Non-pigmented ciliary epithelial cell (primary cell): ENCODE measurements at regions not wholly inside any gene's neighbourhood (a gene's known extent, or its start where the extent isn't known, plus 50 kb on each side); places are given as distances from the start of the nearest gene placed in this dataset.

Experiments
- DNase-seq: peaks from one replicate; pipeline ENCODE4 v3.0.0-alpha.2; 2010; ENCODE audit warnings: low read depth

GRCh38 chr11:95717314-95717713 is 72.3 kb downstream of the FAM76B start:
- no peak for DNase-seq

- DNase-seq = no peak
These were observed 73.3 kb downstream of the FAM76B start for GRCh38 chr11:95716266-95716665.

- DNase-seq = no peak
These were observed 73.8 kb downstream of the FAM76B start for GRCh38 chr11:95715777-95716241.

- no peak for DNase-seq
These were observed 74.5 kb downstream of the FAM76B start for GRCh38 chr11:95714843-95715776.

- DNase-seq = no peak
These were observed 76.2 kb downstream of the FAM76B start for GRCh38 chr11:95713428-95713827.

GRCh38 chr11:95711945-95712221 is 77.7 kb downstream of the FAM76B start:
- DNase-seq = no peak

- no peak for DNase-seq
These were observed 78.2 kb downstream of the FAM76B start for GRCh38 chr11:95711162-95711944.

GRCh38 chr11:95708681-95709080 is 80.9 kb downstream of the FAM76B start:
- no peak for DNase-seq

GRCh38 chr11:95706974-95707387 is 82.6 kb downstream of the FAM76B start:
- no peak for DNase-seq

- DNase-seq = peak; percentile 54
These were observed 84.0 kb downstream of the FAM76B start for GRCh38 chr11:95705485-95706124.

- no peak for DNase-seq
These were observed 84.7 kb downstream of the FAM76B start for GRCh38 chr11:95704865-95705264.

GRCh38 chr11:95703049-95703448 is 86.5 kb downstream of the FAM76B start:
- DNase-seq = no peak

- no peak for DNase-seq
These were observed 87.1 kb downstream of the FAM76B start for GRCh38 chr11:95702526-95702925.

GRCh38 chr11:95700471-95700817 is 89.1 kb downstream of the FAM76B start:
- DNase-seq = no peak

- DNase-seq = no peak
These were observed 89.7 kb downstream of the FAM76B start for GRCh38 chr11:95699631-95700470.

- DNase-seq = no peak
These were observed 90.7 kb downstream of the FAM76B start for GRCh38 chr11:95698676-95699557.

- no peak for DNase-seq
These were observed 91.8 kb downstream of the FAM76B start for GRCh38 chr11:95697614-95698408.

GRCh38 chr11:95695181-95695580 is 94.4 kb downstream of the FAM76B start:
- DNase-seq = no peak

- DNase-seq = no peak
These were observed 96.3 kb downstream of the FAM76B start for GRCh38 chr11:95693298-95693697.
